Hippocampal formation (tissue), 2 donors: ENCODE measurements at regions not wholly inside any gene's neighbourhood (a gene's known extent, or its start where the extent isn't known, plus 50 kb on each side); places are given as distances from the start of the nearest gene placed in this dataset.

ENCODE experiments used
- DNase-seq, 2 donors: peaks; one replicate each; lab custom pipeline; 2025; lab: John Stamatoyannopoulos, UW

DNA sequence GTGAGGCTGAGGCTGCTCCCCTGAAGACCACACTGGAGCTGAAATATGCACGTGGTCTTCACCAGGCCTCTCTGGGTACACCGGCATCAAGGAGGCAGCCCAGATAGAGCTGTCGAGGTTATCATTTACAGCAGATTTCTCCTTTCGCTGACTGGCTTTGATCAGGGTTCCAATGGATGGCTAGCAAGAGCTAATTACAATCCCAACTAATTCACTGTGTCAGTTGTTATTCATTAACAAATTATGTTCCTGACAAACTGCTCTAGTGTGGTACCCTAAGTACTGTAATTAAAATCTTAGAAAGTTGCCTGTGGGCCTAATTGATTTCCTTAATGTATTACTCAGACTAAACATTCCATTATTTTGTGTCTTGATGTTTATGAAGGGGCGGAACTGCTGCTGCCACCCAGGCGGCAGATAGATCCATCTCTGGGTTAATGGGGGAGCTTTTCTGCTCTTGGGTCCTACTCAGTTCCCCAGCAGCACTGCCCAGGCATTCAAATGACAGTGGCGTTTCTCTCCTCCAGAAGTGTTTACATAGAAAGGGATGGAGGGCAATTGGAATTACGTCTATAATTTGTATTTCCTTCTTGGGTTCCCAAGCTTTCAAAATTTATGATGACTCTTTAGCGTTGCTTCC is 71.7 kb upstream of the RAD23B start:
- no peak for DNase-seq

DNA sequence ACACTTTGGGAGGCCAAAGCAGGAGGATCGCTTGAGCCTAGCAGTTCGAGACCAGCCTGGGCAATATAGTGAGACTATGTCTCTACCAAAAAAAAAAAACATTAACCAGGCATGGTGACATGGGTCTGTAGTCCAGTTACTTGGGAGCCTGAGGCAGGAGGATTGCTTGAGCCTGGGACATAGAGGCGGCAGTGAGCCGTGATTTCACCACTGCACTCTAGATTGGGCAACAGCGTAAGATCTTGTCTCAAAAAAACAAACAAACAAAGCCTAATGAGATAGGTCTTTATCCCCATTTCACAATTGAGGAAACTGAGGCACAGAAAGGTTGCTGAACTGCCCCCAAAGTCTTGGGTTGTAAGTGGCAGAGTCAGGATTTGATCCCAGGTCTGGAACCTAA is 70.5 kb upstream of the RAD23B start:
- no peak for DNase-seq

DNA sequence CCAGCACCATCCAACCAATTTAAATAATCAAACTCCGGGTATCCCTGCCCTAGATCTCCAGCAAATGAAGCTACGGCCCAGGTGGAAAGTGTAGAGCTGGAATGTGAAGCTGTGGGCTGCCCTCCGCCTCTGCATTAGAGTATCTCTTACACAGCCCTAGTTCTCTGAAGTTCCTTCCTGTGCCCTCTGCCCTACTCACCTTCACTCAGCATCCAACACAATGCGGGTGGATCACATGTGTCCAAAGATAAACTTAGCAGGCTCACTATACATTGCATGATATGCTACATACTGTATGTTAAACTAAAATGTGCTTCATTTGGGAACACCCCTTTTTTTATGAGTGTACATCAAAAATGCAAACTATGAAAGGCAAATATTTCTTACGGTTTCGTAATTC is 70.0 kb upstream of the RAD23B start:
- DNase-seq, result no peak

DNA sequence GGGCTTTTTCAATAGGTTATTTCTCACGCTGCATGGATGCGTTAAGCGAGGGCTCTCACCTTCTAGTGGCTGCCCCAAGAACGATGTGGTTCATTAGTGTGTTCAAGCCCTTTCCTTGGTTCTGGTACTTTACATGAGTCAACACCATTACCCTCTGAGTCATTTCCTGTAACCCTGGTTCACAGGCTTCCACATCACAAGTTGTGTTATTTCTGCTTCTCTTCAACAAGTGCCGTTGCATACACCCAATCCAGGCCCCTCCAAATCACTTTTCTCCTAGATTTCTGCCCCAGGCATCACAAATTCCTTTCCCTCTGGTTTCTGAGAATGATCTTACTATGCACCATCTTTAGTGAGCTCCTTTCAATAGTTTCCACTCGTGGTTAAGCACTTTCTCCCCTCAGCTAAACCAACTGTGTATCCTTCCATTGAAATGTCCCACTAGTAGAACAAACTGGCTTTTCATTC is 69.5 kb upstream of the RAD23B start:
- DNase-seq, result no peak

DNA sequence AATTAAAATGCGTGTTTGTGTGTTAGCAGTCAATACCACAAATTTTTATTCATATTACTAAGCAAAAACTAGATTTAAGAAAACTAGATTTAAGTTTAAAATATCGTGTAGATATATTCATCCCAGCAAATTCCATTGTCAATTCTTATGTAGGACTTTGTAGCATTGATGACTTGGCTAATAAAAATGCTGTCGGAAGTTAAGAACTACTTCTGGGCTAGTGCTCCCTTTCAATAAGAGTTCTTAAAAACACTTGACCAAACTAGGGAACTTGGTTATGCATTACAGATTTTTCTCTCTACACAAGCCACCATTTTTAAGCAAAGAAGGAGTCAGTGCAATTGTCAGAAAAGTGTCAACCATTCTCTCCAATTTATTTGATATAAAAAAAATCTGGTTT is 68.7 kb upstream of the RAD23B start:
- DNase-seq, result no peak

DNA sequence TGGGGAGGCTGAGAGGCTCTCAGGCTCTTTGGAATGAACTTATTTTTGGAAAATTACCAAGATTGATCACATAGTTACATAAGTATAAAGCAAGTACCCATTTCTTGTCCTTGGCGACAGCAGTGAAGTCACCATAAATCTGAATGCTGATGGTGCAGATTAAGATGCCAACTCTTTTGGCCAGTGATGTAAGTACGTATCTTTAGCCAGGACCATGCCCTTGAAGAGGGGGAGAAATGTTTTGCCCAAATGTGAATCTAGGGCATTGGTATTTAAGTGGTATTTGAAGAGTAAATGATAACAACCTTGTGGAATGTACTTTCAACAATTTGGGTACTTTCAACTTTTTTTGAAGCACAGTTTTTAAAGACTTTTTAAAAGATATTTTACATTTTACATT is 68.2 kb upstream of the RAD23B start:
- no peak for DNase-seq

DNA sequence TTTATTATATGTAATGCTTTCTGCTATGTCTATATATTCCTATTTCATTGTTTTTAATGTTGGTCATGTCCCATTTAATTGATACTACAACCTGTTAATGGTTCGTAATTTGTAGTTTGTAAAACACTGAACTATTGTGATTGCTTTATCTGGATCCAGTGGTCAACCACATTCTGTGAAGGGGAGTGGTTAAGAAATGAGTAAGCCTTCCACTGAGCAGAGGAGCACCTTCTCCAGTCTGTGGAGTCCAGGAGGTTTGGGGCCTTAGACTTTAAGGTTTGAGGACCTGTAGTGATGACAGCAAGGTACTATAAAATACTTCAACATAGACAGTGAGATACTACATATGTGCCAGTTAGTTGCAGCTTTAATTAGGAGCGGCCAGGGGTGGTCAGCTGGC is 67.7 kb upstream of the RAD23B start:
- no peak for DNase-seq

DNA sequence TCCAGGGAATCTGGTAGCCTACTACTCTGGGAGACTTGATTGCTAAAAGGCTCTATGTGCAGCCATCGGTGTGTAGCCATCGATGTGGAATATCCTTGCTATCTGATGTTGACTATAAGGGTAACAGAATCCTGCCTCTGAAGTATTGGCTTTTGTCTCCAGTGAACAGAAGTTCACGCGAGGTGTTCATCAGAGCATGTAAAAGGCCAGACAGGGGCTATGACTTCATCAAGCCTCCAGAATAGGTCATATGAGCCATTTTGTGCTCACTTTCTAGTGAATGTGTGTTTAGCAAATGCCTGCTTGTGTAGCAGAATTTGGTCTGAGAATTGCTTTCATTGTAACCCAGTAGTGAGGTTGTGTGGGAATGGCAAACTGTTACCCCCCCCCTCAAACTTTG is 66.8 kb upstream of the RAD23B start:
- no peak for DNase-seq

DNA sequence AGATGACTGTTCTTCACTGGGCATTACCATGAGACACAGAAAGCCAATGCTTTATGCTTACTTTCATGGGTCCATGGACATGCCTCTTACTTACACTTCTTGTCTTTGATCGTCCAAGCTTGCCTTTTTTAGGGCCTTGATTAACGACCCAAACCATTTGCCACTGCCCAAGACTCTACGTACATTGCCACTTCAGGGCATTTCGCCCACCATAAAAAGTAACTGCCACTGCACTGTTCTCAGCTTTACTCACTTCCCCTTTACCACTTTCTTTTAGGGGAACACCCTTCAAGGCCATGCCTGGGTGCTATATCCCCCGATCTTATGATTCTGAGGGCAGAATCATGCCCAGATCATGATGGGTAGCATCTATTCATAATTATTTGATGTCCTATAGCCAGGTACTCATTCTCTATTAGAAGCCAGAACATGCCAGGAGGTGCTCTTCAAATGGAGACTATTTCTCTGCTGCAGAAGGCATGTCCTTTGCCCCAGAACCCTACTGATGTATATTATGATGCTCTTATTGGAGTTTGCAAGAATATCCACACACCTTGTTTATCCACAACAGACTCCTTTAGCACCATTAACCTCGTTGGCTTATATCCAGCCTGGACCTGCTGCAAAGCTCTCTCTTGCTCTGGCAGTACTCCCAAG is 64.1 kb upstream of the RAD23B start:
- DNase-seq, result no peak

DNA sequence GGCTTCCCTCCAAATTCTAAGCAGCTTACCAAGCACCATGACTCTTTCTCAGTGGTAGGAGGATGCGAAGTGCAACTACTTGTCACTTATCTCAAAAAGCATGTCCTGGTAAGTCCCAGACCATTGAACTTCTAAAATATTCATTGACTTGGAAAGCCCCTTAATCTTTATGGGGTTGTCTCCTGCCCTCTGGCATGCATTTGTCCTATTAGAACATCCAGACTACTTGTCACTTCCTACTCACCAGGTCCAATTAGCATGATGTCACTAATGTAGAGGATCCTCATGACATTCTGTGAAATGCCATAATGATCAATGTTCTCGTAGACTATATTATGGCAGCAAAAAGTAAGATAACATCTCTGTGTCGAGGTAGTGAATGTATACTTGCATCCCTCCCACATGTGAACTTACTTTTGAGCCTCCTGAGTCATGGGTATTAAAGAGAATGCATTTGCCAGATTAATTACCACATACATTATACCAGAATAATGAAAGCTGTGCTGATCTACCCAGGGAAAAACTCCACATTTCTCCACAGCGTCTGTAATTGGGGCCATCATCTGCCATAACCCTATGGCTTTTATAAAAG is 63.5 kb upstream of the RAD23B start:
- DNase-seq, result no peak

DNA sequence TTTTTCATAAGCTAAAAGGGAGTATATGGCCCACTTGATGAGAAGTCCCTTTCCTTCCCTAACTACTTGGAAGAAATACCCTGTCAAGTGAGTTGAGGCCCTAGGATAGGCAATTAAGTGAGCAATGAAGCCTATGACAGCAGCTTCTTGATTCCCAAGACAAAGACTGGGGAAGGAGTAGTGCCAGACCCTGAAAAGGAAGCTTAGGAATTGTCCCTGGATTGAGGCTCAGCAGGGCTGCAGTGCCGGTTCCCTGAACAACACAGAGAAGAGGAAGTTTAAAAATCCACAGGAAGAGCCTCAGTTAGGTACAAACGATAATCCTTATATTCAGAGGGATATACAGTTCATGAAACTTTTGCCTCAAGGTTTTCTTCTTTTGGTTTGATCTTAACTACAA is 61.8 kb upstream of the RAD23B start:
- DNase-seq, result no peak

DNA sequence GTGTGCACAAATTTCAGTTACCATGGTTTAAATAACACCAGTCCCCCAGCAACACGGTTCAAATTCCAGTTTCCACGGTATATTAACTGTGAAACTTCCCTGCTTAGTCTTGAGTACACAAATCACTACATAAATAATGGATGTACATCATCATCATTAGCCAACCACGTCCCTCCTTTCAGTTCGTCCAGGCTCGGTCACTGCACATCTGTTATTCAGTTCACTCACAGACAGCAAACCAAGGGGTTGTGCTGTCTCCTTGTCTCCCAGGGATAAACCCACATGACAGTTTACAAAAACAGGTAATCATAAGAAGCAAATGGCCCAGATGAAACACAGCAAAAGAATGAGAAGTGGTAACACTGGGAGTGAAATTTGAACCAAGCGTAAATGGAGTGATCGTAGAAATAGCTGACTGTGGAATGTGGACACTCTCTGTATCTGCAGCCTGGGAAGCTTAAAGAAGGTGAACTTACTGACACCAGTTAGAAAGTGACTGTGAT is 61.0 kb upstream of the RAD23B start:
- no peak for DNase-seq

DNA sequence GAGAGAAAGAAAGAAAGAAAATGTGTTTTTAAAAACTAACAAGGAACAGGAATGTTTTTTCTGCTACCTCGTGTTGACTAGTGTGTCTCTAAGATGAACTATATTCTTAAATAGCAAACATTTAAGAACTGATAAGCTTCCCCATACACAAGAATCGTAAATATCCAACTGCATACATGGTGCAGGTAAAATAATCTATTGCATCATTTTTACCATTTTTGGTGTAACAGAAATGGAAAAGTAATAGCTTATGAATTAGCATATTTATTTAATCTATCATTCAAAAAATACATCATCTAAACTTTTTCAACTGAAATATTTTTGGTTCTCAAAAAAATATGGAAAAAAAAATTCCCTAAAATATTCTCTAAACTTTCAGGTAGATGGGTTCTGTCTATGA is 59.7 kb upstream of the RAD23B start:
- no peak for DNase-seq

DNA sequence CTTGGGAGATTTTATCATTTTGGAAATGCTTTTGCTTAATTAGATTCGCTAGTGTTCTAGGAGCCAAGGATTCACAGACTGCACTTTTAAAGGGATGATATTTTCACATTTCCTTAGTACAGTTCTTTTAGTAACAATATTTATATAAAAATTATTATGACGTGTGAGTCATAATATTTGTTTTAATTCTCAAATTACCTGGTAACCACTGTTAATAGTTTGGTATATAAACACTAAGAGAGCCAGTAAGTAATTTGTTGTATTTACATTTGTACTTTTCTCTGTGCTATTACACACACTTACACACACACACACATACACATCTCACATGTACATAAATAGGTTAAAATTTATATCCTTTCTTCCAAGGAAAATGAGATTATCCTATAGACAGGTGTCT is 58.8 kb upstream of the RAD23B start:
- DNase-seq, result no peak

DNA sequence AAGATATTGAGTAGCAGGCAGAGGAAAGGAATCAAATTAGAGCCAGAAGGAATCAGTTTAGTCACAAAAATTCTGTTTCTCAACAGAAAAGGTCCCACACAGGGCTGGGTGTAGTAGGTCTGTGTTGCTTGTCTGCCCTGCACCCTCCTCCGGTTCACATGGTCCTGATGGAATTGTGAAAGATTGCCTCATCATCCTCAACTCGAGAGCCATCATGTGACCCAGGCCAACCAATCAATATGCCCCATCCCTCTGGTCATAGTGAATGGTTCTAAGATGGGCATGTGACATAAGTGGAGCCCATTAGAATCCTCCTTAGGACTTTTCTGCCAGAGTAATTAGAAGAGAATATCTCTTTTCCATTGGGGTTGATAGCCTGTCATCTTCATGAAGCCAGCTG is 56.7 kb upstream of the RAD23B start:
- DNase-seq, result no peak

DNA sequence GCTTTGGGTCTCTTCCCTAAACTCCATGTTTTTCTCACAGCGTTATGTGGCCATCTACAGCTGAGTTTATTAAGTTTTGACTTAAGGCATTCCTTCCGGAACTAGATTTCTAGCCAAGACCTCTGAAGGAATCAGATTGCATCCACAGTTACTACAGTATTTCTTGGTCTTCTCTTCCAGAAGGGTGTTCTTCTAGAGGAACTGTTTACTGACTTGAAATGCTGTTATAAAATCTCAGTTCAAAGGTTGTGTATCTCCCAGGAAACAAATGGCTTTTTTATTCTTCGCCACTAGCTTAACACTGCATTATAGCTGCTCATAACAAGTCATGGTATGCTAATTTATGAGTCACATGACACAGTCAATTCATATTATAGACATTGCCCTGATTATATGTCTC is 55.3 kb upstream of the RAD23B start:
- DNase-seq, result no peak

DNA sequence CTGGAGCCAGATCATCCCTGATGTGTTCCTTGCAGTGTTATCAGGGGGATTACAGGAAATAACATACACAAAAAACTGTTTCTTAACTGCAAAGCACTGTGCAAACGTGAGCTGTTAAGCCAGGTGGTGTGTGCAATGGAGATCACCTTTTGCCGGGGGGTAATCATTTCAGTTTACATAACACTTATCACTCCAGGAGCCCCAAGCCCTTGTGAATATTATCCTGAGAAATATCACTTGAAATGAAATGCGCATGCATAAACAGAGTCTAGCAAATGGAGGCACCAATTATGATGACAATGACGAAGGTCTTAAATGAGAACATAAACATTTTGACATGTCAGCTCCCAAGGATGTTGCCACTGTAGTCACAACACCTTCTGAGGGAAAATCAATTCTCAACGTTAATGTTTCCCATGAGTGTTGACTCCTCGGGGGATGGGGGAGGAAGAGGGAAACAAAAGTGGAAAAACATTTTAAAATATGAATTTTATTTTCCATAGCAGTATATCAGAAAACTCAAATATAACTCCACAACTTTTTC is 54.5 kb upstream of the RAD23B start:
- DNase-seq, result no peak

DNA sequence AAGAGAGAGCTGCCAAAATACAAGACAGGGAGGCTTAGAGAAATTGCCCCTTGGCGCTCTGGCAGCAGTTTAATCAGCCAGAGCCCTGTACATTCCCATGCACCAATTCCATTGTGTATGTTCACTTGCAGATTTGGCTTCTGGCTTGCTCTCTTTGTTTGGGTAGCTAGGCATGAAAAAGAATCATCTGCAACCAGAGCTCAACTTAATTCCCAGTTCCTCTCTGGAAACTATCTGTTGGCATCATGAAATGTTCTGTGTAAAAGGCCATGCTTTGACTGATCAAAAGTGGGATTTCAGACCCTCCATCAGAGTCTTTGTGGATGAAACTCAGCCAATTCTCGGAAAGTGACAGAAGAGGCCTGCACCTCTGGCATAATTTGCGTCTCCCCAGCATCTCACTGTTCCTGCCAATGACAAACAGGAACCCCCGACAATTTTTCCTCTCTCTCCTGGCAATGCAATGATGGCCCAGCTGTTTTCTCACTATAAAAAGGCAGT is 53.8 kb upstream of the RAD23B start:
- DNase-seq, result no peak
